ENCODE measurements at regions not wholly inside any gene's neighbourhood (a gene's known extent, or its start where the extent isn't known, plus 50 kb on each side); places are given as distances from the start of the nearest gene placed in this dataset.

DNA sequence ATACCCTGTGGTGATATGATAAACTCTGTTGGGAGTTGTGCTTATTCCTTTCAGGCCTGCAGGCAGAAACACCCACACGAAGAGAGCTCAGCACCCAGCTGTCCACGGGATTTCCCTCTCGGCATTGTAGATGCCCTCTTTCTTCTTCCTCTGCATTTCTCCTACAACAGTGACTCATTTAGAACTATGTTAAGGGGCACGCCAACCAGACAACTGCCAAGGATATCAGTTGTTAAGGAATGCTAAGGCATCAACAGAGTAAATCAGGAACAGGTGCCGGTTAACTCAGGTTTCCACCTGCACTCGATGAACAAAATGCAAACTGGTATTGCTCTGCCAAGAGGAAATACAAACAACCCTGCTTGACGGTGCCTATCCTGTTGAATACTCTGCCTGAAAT lies 270.0 kb upstream of the PEX5L start:
- Mint-ChIP-seq H3K36me3 (ENCODE audit: low read depth) (no peaks in the 10 kb centered on the region), H3K9me3 (no peaks in the 10 kb centered on the region), H3K4me1 (ENCODE audit: low read depth) (no peaks in the 10 kb centered on the region), H3K4me3 (no peak overlapping the region), H3K27me3 (no peaks in the 10 kb centered on the region), H3K27ac (no peak overlapping the region)
- ChIA-PET CTCF (no interaction called here), POLR2A (no interaction called here)
- no peak for ATAC-seq
- no peak for DNase-seq
- intact Hi-C loops (cut with micrococcal nuclease): no loop called here
- TF ChIP-seq, protein P1, sequence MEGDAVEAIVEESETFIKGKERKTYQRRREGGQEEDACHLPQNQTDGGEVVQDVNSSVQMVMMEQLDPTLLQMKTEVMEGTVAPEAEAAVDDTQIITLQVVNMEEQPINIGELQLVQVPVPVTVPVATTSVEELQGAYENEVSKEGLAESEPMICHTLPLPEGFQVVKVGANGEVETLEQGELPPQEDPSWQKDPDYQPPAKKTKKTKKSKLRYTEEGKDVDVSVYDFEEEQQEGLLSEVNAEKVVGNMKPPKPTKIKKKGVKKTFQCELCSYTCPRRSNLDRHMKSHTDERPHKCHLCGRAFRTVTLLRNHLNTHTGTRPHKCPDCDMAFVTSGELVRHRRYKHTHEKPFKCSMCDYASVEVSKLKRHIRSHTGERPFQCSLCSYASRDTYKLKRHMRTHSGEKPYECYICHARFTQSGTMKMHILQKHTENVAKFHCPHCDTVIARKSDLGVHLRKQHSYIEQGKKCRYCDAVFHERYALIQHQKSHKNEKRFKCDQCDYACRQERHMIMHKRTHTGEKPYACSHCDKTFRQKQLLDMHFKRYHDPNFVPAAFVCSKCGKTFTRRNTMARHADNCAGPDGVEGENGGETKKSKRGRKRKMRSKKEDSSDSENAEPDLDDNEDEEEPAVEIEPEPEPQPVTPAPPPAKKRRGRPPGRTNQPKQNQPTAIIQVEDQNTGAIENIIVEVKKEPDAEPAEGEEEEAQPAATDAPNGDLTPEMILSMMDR (IDR thresholded peaks at IDR 0.05): no peak

DNA sequence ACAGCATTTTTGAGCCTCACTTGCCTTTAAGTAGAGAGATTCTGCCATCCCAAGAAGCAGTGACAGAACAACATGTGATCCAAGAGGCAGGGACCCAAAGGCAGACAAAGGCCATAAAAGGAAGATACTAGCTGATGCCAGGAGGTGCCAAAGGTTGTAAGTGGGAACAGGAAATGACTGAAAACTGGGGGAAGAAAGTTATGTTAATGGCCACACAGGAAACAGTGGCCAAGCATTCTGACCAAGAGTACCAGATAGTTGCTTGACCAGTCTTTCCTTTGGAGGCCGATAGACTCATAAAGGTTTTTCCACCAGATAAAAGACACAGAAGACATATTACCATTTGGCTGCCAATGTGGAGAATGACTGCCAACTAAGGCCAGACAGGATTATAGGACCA lies 274.5 kb upstream of the PEX5L start:
- Mint-ChIP-seq H3K36me3 (ENCODE audit: low read depth) (no peaks in the 10 kb centered on the region), H3K4me3 (no peak overlapping the region), H3K27me3 (no peaks in the 10 kb centered on the region), H3K9me3 (no peaks in the 10 kb centered on the region), H3K4me1 (ENCODE audit: low read depth) (no peaks in the 10 kb centered on the region), H3K27ac (no peak overlapping the region)
- TF ChIP-seq, protein P1 (IDR thresholded peaks at IDR 0.05): no peak
- no peak for ATAC-seq
- no peak for DNase-seq
- POLR2A ChIA-PET: no interaction called here
- CTCF ChIA-PET: no interaction called here
- intact Hi-C loops (cut with micrococcal nuclease): no loop called here

DNA sequence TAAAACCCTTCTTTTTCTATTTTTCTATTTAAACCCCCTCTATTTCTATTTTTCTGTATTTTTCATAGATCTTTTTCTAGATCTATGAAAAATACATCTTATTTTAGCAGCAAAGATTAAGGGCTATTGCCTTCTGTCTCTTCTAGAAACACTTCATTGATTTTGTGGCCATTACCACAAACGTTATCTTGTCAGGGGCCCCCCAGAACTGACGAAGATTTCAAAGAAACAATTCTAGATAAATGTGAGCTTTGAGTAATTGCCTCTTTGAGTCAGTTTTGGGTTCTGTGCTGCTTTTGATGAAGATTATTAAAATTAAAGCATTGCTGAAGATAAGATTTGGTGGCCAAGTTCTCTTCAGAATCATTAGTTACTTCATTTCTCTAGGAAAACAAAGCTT lies 279.6 kb upstream of the PEX5L start:
- Mint-ChIP-seq H3K36me3 (ENCODE audit: low read depth) (no peaks in the 10 kb centered on the region), H3K9me3 (no peaks in the 10 kb centered on the region)

DNA sequence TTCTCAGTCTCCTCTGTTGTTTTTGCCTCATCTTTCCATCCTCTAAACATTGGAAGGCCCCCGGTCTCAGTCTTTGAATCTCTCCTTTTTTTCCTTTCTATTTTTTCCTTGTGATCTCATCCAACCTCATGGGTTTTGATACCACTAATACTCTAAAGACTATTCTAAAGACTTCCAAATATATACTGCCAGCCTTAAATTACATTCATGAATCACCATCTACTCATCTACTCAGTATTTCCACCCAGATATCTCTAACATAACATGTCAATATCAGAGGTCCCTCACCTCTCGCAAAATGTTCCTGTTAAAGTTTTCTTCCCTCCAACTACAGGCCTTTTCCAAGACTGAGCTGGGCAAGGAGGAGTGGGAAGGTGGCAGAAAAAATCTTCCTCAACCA lies 282.5 kb upstream of the TTC14 start:
- CTCF ChIA-PET: no interaction called here

More for the DNA sequence above, 279.6 kb upstream of the PEX5L start:
- ATAC-seq: no peak
- CTCF ChIA-PET: no interaction called here
- DNase-seq: no peak
- TF ChIP-seq, protein P1 (IDR thresholded peaks at IDR 0.05): no peak
- H3K27me3 Mint-ChIP-seq: no peaks in the 10 kb centered on the region
- no peak overlapping the region for H3K4me3 Mint-ChIP-seq
- no peak overlapping the region for H3K27ac Mint-ChIP-seq
- POLR2A ChIA-PET: no interaction called here
- intact Hi-C loops (cut with micrococcal nuclease): no loop called here
- no peaks in the 10 kb centered on the region for H3K4me1 Mint-ChIP-seq (ENCODE audit: low read depth)

DNA sequence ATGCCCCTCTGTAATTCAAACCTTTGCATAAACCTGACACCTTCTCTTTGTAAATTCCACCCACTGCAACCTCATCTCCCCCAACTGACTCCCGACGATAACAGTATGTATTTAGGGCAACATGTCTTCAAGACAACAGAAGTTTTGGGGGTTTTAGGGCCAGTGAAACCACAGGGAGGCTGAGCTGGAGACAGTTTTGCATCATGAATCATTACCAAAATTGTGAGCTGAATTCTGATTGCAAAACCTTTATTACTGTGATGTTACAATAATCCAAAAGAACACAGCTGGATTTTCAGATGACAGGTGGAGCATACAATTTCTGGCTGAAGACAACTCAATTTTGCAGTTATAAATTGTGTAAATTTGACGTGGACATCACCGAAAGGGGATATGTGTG lies 281.3 kb upstream of the TTC14 start:
- no peak overlapping the region for H3K27ac Mint-ChIP-seq
- intact Hi-C loops (cut with micrococcal nuclease): no loop called here
- TF ChIP-seq, protein P1 (IDR thresholded peaks at IDR 0.05): no peak
- no peak overlapping the region for H3K4me3 Mint-ChIP-seq
- DNase-seq: no peak
- H3K27me3 Mint-ChIP-seq: no peaks in the 10 kb centered on the region
- ChIA-PET CTCF (no interaction called here), POLR2A (no interaction called here)
- H3K4me1 Mint-ChIP-seq (ENCODE audit: low read depth): no peaks in the 10 kb centered on the region
- H3K36me3 Mint-ChIP-seq (ENCODE audit: low read depth): no peaks in the 10 kb centered on the region
- no peak for ATAC-seq
- no peaks in the 10 kb centered on the region for H3K9me3 Mint-ChIP-seq

More for the DNA sequence above, 282.5 kb upstream of the TTC14 start:
- Mint-ChIP-seq H3K9me3 (no peaks in the 10 kb centered on the region), H3K27ac (no peak overlapping the region), H3K4me3 (no peak overlapping the region), H3K27me3 (no peaks in the 10 kb centered on the region), H3K36me3 (ENCODE audit: low read depth) (no peaks in the 10 kb centered on the region), H3K4me1 (ENCODE audit: low read depth) (no peaks in the 10 kb centered on the region)
- POLR2A ChIA-PET: interaction anchor here (0.9 kb wide), 1 partner anchor 233 kb away, joined by 4 read pairs; no protein-coding TSS in a partner anchor
- DNase-seq (no peak), ATAC-seq (no peak)
- TF ChIP-seq, protein P1 (IDR thresholded peaks at IDR 0.05): no peak
- intact Hi-C loops (cut with micrococcal nuclease): no loop called here
